Panc1 (cell line): ENCODE measurements at regions not wholly inside any gene's neighbourhood (a gene's known extent, or its start where the extent isn't known, plus 50 kb on each side); places are given as distances from the start of the nearest gene placed in this dataset.

Experiments used
- ATAC-seq: fragments of 200-7000 bp; cut with Tn5 transposase; 2 replicates; pipeline ENCODE4 v1.9.1; 2020; ENCODE audit warnings: mild to moderate bottlenecking, moderate library complexity
- BruUV-seq: library from RNA; stranded (reverse); fragments of 400-500 nt; replicated peaks from 2 replicates; lab custom pipeline; 2021; lab: Mats Ljungman, UMichigan
- CTCF ChIA-PET: fragments of 300-600 bp; sonication (Branson Sonifier 250); formaldehyde crosslinking; loops from one replicate; lab custom pipeline; 2022; ENCODE audit warnings: antibody characterized with exemption; lab: Charles Lee
- POLR2A ChIA-PET: fragments of 300-600 bp; sonication (Branson Sonifier 250); formaldehyde crosslinking; loops from one replicate; lab custom pipeline; 2022; ENCODE audit warnings: antibody characterized with exemption; lab: Charles Lee
- DNase-seq: peaks from one replicate; pipeline ENCODE4 v3.0.0-alpha.2; 2010; ENCODE audit warnings: low read depth, low spot score
- H3K27ac ChIP-seq: 2 replicates; pipeline ENCODE4 v1.5.1; 2011; ENCODE audit warnings: mild to moderate bottlenecking, low read length, inconsistent platforms
- H3K27me3 ChIP-seq: fragments of 200-500 bp; sonication (Bioruptor generic); 2 replicates; pipeline ENCODE4 v1.6.0; 2014; ENCODE audit warnings: low read length, inconsistent platforms; ENCODE audit not compliant: control insufficient read depth, insufficient read depth
- H3K36me3 ChIP-seq: fragments of 200-500 bp; sonication (Bioruptor generic); 2 replicates; pipeline ENCODE4 v1.5.1; 2014; ENCODE audit warnings: inconsistent platforms, mild to moderate bottlenecking, low read length, moderate library complexity; ENCODE audit not compliant: control insufficient read depth, insufficient read depth
- H3K4me1 ChIP-seq: 2 replicates; pipeline ENCODE4 v1.5.1; 2011; ENCODE audit warnings: inconsistent platforms, mild to moderate bottlenecking, low read length, moderate library complexity; ENCODE audit not compliant: control insufficient read depth, insufficient read depth
- H3K4me3 ChIP-seq, 2 experiments: 2 replicates each; pipeline ENCODE4 v1.5.1; 2011 to 2012; ENCODE audit warnings: low read depth in 2 of 2, low read length in 2 of 2, mild to moderate bottlenecking in 2 of 2, inconsistent platforms in 1 of 2, moderate library complexity in 1 of 2
- H3K9me3 ChIP-seq: fragments of 200-500 bp; sonication (Bioruptor generic); 2 replicates; pipeline ENCODE4 v1.5.1; 2014; ENCODE audit warnings: low read depth, mild to moderate bottlenecking, inconsistent platforms, low read length, moderate library complexity; ENCODE audit not compliant: control insufficient read depth, insufficient read depth
- POLR2AphosphoS5 ChIP-seq: IDR thresholded peaks from 2 replicates; pipeline ENCODE4 v1.6.1; 2012; ENCODE audit warnings: mild to moderate bottlenecking, low read depth, low read length, moderate library complexity
- SIN3A ChIP-seq: IDR thresholded peaks from 2 replicates; pipeline ENCODE4 v1.6.1; 2012; ENCODE audit warnings: low read depth, mild to moderate bottlenecking, low read length, moderate library complexity, borderline replicate concordance; ENCODE audit not compliant: insufficient read depth
- in situ Hi-C: cut with HindIII; loops from 2 replicates; pipeline ENCODE4 v1.10.0; 2016; ENCODE audit warnings: low sequenced_read_pairs, low pct_unique_long_range_greater_than_20kb
- intact Hi-C: fragments of 100-400 bp; cut with micrococcal nuclease; formaldehyde crosslinking; loops from one replicate; pipeline ENCODE4 v1.10.0; 2022; ENCODE audit not compliant: unreplicated experiment
- TF ChIP-seq, protein P1 (sequence below), 2 experiments: IDR thresholded peaks; 2 replicates each; pipeline ENCODE4 v1.6.1; 2011 to 2012; ENCODE audit warnings: low read depth in 2 of 2, control low read depth in 1 of 2, low read length in 1 of 2, mild to moderate bottlenecking in 1 of 2, moderate library complexity in 1 of 2; ENCODE audit not compliant: insufficient read depth in 1 of 2
- TF ChIP-seq, protein P2 (sequence below): fragments of 450-650 bp; IDR thresholded peaks from 2 replicates; pipeline ENCODE4 v1.5.1; 2017; ENCODE audit warnings: mild to moderate bottlenecking

DNA sequence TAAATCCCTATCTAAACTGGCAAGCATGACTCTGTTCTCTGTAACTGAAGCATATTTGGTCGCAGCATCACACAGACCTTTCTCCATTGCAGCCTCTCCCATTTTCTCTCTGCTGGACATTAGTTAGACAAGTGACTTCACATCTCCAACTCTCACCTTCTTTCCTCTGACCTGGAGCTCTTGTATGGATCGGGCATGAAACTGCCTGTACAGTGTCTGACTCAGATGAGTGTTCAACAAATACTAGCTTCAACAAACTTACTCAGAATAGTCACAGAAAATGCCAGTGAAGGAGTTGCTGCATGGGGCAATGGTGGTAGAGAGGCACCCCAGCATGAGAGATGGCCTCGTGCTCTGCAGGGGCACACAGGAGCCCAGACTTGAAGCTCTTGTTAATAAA lies 104.7 kb upstream of the COPS8 start:
- H3K27me3 ChIP-seq: 0 out of 2 replicates have a peak, but pooled peaks cover 6% of the 10 kb centered on the region
- in situ Hi-C loops: no loop called here
- intact Hi-C loops: no loop called here
- TF ChIP-seq POLR2AphosphoS5: no peak
- TF ChIP-seq, protein P1, sequence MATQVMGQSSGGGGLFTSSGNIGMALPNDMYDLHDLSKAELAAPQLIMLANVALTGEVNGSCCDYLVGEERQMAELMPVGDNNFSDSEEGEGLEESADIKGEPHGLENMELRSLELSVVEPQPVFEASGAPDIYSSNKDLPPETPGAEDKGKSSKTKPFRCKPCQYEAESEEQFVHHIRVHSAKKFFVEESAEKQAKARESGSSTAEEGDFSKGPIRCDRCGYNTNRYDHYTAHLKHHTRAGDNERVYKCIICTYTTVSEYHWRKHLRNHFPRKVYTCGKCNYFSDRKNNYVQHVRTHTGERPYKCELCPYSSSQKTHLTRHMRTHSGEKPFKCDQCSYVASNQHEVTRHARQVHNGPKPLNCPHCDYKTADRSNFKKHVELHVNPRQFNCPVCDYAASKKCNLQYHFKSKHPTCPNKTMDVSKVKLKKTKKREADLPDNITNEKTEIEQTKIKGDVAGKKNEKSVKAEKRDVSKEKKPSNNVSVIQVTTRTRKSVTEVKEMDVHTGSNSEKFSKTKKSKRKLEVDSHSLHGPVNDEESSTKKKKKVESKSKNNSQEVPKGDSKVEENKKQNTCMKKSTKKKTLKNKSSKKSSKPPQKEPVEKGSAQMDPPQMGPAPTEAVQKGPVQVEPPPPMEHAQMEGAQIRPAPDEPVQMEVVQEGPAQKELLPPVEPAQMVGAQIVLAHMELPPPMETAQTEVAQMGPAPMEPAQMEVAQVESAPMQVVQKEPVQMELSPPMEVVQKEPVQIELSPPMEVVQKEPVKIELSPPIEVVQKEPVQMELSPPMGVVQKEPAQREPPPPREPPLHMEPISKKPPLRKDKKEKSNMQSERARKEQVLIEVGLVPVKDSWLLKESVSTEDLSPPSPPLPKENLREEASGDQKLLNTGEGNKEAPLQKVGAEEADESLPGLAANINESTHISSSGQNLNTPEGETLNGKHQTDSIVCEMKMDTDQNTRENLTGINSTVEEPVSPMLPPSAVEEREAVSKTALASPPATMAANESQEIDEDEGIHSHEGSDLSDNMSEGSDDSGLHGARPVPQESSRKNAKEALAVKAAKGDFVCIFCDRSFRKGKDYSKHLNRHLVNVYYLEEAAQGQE (IDR thresholded peaks at IDR 0.05; ENCODE audit: insufficient read depth in 1 of 2, low read depth in 2 of 2, low read length in 1 of 2): no peak
- TF ChIP-seq, protein P2, sequence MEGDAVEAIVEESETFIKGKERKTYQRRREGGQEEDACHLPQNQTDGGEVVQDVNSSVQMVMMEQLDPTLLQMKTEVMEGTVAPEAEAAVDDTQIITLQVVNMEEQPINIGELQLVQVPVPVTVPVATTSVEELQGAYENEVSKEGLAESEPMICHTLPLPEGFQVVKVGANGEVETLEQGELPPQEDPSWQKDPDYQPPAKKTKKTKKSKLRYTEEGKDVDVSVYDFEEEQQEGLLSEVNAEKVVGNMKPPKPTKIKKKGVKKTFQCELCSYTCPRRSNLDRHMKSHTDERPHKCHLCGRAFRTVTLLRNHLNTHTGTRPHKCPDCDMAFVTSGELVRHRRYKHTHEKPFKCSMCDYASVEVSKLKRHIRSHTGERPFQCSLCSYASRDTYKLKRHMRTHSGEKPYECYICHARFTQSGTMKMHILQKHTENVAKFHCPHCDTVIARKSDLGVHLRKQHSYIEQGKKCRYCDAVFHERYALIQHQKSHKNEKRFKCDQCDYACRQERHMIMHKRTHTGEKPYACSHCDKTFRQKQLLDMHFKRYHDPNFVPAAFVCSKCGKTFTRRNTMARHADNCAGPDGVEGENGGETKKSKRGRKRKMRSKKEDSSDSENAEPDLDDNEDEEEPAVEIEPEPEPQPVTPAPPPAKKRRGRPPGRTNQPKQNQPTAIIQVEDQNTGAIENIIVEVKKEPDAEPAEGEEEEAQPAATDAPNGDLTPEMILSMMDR: no peak
- TF ChIP-seq SIN3A: no peak
- ChIA-PET CTCF (no interaction called here), POLR2A (no interaction called here)
- DNase-seq (no peak), ATAC-seq (no peak)
- no peaks in the 10 kb centered on the region for H3K36me3 ChIP-seq
- no peaks in the 10 kb centered on the region for H3K9me3 ChIP-seq
- no peak overlapping the region for H3K4me3 ChIP-seq
- H3K27ac ChIP-seq: no peak overlapping the region
- H3K4me1 ChIP-seq: no peaks in the 10 kb centered on the region
- BruUV-seq: no TSS peak

DNA sequence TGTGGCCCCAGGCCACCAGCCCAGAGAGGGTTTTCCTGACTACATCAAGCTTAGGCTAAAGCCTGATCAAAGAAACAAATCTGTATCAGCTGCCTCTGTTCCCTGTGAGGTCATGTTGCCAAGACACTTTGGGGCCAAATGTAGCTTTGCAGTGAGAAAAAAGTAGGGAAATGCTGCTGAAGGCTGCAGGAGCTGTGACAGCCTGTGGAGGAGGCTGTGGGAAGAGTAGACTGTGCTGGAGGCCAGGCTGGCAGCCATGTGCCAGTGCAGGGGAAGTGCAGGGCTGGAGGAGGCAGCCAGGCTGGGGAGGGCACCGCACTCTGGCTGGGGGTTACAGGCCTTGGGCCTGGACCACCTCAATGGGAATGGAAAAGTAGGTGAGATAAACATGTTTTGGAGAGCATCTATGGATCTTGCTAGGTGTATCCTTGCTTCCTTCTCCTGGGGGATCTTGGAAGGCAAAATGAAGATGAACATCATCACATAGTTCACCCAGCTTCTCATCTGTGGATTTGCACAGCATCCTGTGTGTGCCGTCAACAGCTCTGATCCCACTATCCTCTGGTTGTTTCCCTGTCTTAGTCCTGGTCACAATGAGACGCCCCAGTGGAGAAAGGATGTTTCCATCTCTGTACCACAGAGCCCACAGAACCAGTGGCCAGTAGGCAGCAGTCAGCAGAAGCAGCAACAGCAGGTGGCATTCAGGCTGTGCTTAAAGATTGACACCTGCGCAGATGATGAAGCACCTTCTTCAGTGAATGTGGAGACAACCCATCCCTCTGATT lies 103.8 kb upstream of the COPS8 start:
- Histone ChIP-seq H3K27ac (no peak overlapping the region), H3K4me3 (no peak overlapping the region), H3K4me1 (no peaks in the 10 kb centered on the region), H3K9me3 (no peaks in the 10 kb centered on the region), H3K36me3 (no peaks in the 10 kb centered on the region), H3K27me3 (peaks cover 5% of the 10 kb centered on the region; the same call in 1 of the 2 replicates)
- ATAC-seq (no peak), DNase-seq (no peak)
- ChIA-PET CTCF (interaction anchor here (0.6 kb wide), 1 partner anchor 624 kb away, joined by 4 read pairs; no protein-coding TSS in a partner anchor), POLR2A (no interaction called here)
- in situ Hi-C loops: no loop called here
- intact Hi-C loops: no loop called here
- no TSS peak for BruUV-seq
- TF ChIP-seq SIN3A: no peak
- TF ChIP-seq, protein P1 (IDR thresholded peaks at IDR 0.05; ENCODE audit: insufficient read depth in 1 of 2, low read depth in 2 of 2, low read length in 1 of 2): no peak
